ENCODE measurements at regions not wholly inside any gene's neighbourhood (a gene's known extent, or its start where the extent isn't known, plus 50 kb on each side); places are given as distances from the start of the nearest gene placed in this dataset.

DNA sequence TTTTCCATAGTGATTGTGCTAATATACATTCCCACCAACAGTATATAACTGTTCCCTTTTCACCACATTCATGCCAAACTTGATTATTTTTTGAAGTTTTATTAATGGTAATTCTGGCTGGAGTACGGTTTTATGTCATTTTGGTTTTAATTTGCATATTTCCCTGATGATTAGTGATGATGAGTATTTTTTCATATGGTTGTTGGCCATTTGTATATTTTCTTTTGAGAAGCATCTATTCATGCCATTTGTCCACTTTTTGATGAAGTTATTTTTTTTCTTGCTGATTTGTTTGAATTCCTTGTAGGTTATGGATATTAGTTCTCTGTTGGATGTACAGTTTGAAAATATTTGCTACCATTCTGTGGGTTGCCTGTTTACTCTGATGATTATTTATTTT lies 484.4 kb upstream of the SPRY2 start:
- TF ChIP-seq, protein P1, sequence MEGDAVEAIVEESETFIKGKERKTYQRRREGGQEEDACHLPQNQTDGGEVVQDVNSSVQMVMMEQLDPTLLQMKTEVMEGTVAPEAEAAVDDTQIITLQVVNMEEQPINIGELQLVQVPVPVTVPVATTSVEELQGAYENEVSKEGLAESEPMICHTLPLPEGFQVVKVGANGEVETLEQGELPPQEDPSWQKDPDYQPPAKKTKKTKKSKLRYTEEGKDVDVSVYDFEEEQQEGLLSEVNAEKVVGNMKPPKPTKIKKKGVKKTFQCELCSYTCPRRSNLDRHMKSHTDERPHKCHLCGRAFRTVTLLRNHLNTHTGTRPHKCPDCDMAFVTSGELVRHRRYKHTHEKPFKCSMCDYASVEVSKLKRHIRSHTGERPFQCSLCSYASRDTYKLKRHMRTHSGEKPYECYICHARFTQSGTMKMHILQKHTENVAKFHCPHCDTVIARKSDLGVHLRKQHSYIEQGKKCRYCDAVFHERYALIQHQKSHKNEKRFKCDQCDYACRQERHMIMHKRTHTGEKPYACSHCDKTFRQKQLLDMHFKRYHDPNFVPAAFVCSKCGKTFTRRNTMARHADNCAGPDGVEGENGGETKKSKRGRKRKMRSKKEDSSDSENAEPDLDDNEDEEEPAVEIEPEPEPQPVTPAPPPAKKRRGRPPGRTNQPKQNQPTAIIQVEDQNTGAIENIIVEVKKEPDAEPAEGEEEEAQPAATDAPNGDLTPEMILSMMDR (IDR thresholded peaks at IDR 0.05) = no peak
- TF ChIP-seq EP300 (IDR thresholded peaks at IDR 0.05) = no peak

Measured in gastroesophageal sphincter (tissue), 3 donors.